Esophagus (tissue), 2 donors: ENCODE measurements at regions not wholly inside any gene's neighbourhood (a gene's known extent, or its start where the extent isn't known, plus 50 kb on each side); places are given as distances from the start of the nearest gene placed in this dataset.

Experiments used
- H3K27ac ChIP-seq, 2 donors: one replicate each; pipeline ENCODE4 v1.5.1; 2013; ENCODE audit warnings: low read depth in 2 of 2, mild to moderate bottlenecking in 2 of 2, inconsistent platforms in 1 of 2, low read length in 1 of 2, moderate library complexity in 1 of 2
- H3K27me3 ChIP-seq, 2 donors: one replicate each; pipeline ENCODE4 v1.6.1; 2013; ENCODE audit warnings: low read length in 2 of 2, control low read depth in 1 of 2, mild to moderate bottlenecking in 1 of 2; ENCODE audit not compliant: insufficient read depth in 2 of 2, control insufficient read depth in 1 of 2
- H3K36me3 ChIP-seq, 2 donors: one replicate each; pipeline ENCODE4 v1.6.1; 2013; ENCODE audit warnings: low read length in 1 of 2; ENCODE audit not compliant: control insufficient read depth in 2 of 2, insufficient read depth in 2 of 2
- H3K4me1 ChIP-seq, 2 donors: one replicate each; pipeline ENCODE4 v1.6.1; 2013; ENCODE audit warnings: low read length in 1 of 2; ENCODE audit not compliant: control insufficient read depth in 2 of 2, insufficient read depth in 2 of 2
- H3K4me3 ChIP-seq, 2 donors: one replicate each; pipeline ENCODE4 v1.5.1; 2013; ENCODE audit warnings: low read length in 2 of 2, mild to moderate bottlenecking in 2 of 2, low read depth in 1 of 2, moderate library complexity in 1 of 2
- H3K9me3 ChIP-seq, 2 donors: one replicate each; pipeline ENCODE4 v1.6.1; 2013; ENCODE audit warnings: mild to moderate bottlenecking in 2 of 2, low read depth in 1 of 2, low read length in 1 of 2, moderate library complexity in 1 of 2; ENCODE audit not compliant: control insufficient read depth in 2 of 2, insufficient read depth in 1 of 2
- WGBS, 2 donors: extraction: QIAGEN DNeasy Blood & Tissue Kit; methylation state at CpG; one replicate each; pipeline ENCODE4 v1.1.7; 2013; 5-methylcytosine and 5-hydroxymethylcytosine counted together
- donor health status: healthy with polysubstance abuse.
- donor health status: Bipolar disorder and iron deficiency.

DNA sequence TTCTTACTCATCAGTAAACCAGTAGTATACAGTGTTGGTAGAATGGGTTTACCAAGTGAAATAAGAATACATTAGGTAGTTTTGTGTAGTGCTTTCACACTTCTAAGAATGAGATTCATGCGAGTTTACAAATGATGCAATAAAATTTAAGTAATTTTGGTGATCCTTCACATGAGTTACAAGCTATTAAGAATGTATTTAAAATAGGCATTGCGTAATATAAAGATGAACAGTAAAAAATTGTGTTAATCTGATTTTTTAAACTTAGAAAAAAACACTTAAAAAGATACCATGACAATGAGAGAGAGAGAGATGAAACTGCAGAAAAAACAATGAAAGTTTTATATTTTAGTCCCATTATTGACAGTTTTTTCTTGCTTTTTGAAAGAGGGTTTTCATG, 570.5 kb downstream of the SLITRK6 start:
- 91 to 94% methylated on average over 2 of the region's 2 CpGs for WGBS, 2 donors
- no peaks in the 10 kb centered on the region for H3K27me3 ChIP-seq
- H3K4me3 ChIP-seq, result no peak overlapping the region
- no peaks in the 10 kb centered on the region for H3K4me1 ChIP-seq
- no peak overlapping the region for H3K27ac ChIP-seq
- no peaks in the 10 kb centered on the region for H3K36me3 ChIP-seq
- H3K9me3 ChIP-seq, result no peaks in the 10 kb centered on the region

DNA sequence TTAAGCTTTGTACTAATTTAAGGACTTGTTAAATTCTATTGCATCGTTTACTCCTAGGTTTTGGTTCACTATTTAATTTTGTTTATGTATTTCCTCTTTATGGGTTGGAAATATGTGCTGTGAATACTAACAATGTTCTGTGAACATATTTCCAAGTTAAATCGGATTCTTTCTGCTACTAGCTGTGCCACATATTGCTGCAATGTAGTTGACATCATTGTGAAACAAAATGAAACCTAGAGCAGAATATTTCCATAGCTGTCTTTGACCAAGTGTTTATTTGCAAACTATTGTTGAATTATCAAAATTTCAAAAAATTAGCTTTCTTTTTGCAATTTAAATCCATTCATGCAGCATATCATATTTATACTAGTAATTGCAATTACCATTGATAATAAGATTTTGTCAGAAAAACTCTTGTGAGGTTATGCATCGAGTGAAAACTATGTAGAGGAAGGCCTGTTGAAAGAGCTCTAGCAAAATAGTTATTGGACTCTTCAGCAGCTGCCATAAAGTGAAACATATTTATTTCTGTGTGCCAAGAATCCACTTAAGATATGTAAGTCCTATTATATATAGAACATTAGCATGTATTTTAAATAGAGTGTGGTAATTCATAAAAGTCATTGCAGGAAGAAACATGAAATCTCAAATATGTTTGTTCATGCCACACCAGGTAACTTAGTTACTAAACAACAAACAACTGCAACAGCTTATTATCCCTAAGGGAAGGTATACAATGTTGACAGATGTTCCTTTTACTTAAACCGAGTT, 575.1 kb downstream of the SLITRK6 start:
- Histone ChIP-seq H3K4me3 (no peak overlapping the region), H3K27ac (no peak overlapping the region), H3K4me1 (no peaks in the 10 kb centered on the region), H3K36me3 (no peaks in the 10 kb centered on the region), H3K9me3 (no peaks in the 10 kb centered on the region), H3K27me3 (no peaks in the 10 kb centered on the region)
- WGBS, 2 donors, result 39 to 56% methylated on average over 4 of the region's 4 CpGs

DNA sequence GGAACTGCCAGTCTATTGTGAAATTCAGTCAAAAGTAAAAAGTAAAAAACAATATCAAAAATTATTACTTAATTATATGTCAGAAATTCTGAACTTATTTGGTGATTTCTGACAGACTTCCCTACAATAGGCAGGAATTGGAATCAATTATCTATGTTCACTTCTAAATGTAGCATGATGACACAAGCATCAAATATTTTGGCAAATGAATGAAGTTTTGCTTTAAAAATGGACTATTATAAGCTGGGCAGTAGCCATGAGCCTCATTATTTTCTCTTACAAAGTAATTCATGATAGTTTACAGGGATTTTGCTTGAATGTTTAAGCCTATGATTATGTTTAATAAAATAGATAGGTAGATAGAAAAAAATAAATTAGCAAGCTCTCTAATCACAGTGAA, 582.6 kb downstream of the SLITRK6 start:
- no peak overlapping the region for H3K27ac ChIP-seq
- no peaks in the 10 kb centered on the region for H3K4me1 ChIP-seq
- H3K27me3 ChIP-seq, result no peaks in the 10 kb centered on the region
- no peak overlapping the region for H3K4me3 ChIP-seq
- H3K9me3 ChIP-seq, result no peaks in the 10 kb centered on the region
- no peaks in the 10 kb centered on the region for H3K36me3 ChIP-seq

DNA sequence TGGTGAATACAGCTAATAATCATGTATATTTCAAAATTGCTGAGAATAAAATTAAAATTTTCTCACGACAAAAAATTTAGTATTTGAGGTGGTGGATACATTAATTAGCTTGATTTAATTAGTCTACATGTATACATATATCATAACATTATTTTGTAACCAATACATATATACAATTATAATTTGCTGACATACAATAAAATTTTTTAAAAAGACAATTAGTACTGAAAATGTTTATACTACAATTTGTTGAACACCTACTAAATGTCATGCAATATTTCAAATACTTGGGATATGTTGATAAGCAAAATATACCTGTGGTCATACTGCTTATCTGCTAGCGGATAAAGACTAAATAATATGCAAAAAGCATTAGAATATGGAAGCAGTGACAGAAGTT, 586.5 kb downstream of the SLITRK6 start:
- no peak overlapping the region for H3K4me3 ChIP-seq
- H3K4me1 ChIP-seq, result no peaks in the 10 kb centered on the region
- no peak overlapping the region for H3K27ac ChIP-seq
- no peaks in the 10 kb centered on the region for H3K27me3 ChIP-seq
- 90% methylated on average over 2 of the region's 2 CpGs for WGBS, 2 donors
- no peaks in the 10 kb centered on the region for H3K9me3 ChIP-seq
- no peaks in the 10 kb centered on the region for H3K36me3 ChIP-seq

DNA sequence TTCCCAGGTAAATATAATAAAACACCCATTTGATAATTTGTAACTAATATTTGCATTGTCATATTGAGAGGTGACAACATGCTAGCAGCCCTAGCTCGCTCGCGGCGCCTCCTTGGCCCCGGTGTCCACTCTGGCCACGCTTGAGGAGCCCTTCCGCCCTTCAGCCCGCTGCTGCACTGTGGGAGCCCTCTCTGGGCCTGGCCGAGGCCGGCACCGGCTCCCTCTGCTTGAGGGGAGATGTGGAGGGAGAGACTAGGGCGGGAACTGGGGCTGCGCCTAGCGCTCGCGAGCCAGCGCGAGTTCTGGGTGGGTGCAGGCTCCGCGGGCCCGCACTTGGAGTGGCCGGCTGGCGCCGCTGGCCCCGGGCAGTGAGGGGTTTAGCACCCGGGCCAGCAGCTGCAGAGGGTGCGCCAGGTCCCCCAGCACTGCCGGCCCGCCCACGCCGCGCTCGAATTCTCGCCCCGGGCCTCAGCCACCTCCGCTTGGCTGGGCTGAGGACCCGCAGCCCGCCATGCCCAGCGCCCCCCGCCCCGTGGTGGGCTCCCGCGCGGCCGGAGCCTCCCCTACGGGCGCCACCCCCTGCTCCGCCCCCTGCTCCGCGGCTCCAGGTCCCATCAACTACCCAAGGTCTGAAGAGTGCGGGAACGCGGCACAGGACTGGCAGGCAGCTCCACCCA, 594.4 kb downstream of the SLITRK6 start:
- H3K27ac ChIP-seq, result no peak overlapping the region
- peaks cover 0 to 4% of the 10 kb centered on the region in 2 donors for H3K9me3 ChIP-seq
- H3K4me3 ChIP-seq, result no peak overlapping the region
- H3K27me3 ChIP-seq, result no peaks in the 10 kb centered on the region
- WGBS, 2 donors, result 83 to 91% methylated on average over 52 to 53 of the region's 53 CpGs
- no peaks in the 10 kb centered on the region for H3K36me3 ChIP-seq
- H3K4me1 ChIP-seq, result no peaks in the 10 kb centered on the region

DNA sequence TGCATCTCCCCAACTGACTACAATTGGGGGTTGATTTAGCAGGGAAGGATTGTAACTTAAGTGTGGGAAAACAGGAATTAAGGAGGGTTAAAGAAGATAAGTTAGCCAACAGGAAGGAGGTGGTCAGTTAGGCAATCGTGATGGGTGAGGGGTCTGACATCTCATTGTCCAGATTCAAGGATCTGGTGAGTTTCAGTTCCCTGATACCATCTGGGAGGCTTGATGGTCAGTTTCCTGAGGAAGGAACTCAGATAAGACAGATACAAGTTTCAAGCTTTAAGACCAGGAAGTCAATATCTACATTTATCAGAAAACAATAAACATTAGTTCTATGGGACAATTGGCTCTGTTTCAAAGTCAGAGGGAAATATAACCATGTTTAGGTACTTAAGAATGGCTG, 601.8 kb downstream of the SLITRK6 start:
- H3K9me3 ChIP-seq, result no peaks in the 10 kb centered on the region
- H3K27me3 ChIP-seq, result no peaks in the 10 kb centered on the region
- H3K36me3 ChIP-seq, result no peaks in the 10 kb centered on the region
- no peak overlapping the region for H3K4me3 ChIP-seq
- H3K27ac ChIP-seq, result no peak overlapping the region
- WGBS, 2 donors, result 60 to 67% methylated on average over 1 of the region's 1 CpG
- no peaks in the 10 kb centered on the region for H3K4me1 ChIP-seq

DNA sequence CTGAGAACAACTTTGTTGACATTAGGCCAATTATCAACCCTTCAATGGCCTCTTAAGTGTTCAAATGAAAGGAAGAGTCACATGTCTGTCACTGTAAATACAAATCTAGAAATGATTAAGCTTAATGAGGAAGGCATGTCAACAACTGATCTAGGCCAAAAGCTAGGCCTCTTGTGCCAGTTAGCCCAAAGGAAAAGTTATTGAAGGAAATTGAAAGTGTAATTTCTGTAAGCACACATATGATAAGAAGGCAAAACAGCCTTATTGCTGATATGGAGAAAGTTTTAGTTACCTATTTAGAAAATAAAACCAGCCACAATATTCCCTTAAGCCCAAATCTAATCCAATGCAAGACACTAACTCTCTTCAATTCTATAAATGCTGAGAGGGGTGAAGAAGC, 604.7 kb downstream of the SLITRK6 start:
- no peaks in the 10 kb centered on the region for H3K27me3 ChIP-seq
- H3K4me1 ChIP-seq, result no peaks in the 10 kb centered on the region
- H3K4me3 ChIP-seq, result no peak overlapping the region
- no peaks in the 10 kb centered on the region for H3K36me3 ChIP-seq
- H3K27ac ChIP-seq, result no peak overlapping the region
- H3K9me3 ChIP-seq, result no peaks in the 10 kb centered on the region

DNA sequence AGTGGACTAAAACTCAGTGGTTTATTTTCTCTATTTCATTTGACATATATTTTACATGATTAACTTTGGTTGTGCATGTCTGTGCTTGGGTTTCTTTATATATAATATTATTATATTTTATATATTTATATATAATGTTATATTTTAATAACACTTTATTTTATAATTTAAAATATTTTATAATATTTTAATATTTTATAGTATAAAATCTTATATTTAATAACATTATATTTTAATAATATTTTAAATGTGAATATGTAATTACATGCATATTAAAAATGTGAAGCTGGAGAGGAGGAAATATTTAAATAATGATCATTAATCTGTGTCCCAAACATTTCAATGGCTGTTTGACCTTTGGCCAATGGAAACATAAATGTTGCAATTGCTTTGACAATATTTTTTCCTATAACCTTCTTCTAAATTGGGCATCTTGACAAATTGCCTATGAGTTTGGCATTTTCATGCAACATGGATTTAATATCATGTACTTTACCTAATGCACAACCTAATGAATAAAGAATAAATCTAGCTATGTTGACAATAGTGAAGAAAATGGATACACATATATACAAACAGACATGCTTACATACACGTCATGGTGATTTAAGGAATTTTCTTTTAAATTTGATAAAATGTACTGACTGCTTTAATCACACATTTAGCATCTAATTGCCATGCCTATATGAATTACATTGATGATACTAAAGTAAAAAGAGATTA, 607.1 kb downstream of the SLITRK6 start:
- Histone ChIP-seq H3K27me3 (no peaks in the 10 kb centered on the region), H3K4me3 (no peak overlapping the region), H3K36me3 (no peaks in the 10 kb centered on the region), H3K4me1 (no peaks in the 10 kb centered on the region), H3K27ac (no peak overlapping the region), H3K9me3 (no peaks in the 10 kb centered on the region)
- WGBS, 2 donors, result 56 to 85% methylated on average over 1 of the region's 1 CpG

DNA sequence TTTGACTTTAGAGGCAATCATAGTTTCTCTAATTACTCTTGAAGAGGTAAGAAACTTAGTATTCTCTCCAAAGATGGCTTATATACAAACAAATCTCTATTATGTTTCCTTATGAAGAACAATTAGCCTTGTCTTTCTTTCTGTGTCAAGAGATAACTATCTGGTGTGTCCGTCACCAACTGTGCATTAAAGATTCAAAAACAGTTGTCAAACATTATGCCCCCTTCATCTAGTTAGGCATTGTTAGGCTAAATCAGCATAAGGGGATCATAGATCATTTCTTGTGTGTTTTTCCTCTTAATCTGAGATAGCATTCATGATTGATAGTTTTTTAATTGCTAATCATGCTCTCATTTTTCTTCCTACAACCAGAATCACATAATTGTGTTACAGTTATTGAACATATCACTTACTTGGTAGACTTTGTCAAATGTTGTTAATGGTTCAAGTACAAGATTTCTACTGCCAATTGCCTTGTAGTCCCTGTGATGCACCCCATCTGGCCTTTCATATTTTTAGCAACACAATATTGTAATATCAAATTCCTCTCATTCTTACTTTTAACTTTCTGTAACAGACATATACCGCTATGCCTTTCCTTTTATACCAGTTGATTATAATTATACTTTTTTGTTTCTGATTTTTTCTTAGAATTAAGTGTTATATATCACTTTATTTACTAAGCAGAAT, 612.7 kb downstream of the SLITRK6 start:
- Histone ChIP-seq H3K27ac (no peak overlapping the region), H3K4me3 (no peak overlapping the region), H3K9me3 (no peaks in the 10 kb centered on the region), H3K36me3 (no peaks in the 10 kb centered on the region), H3K27me3 (no peaks in the 10 kb centered on the region), H3K4me1 (no peaks in the 10 kb centered on the region)
- WGBS, 2 donors, result 74 to 86% methylated on average over 2 of the region's 2 CpGs
